GM19035 (cell line): ENCODE measurements at regions not wholly inside any gene's neighbourhood (a gene's known extent, or its start where the extent isn't known, plus 50 kb on each side); places are given as distances from the start of the nearest gene placed in this dataset.

Experiments used
- ATAC-seq: cut with Tn5 transposase; IDR thresholded peaks from one replicate; pipeline ENCODE4 v1.9.1; 2021; ENCODE audit not compliant: unreplicated experiment

- no peak for ATAC-seq
These were observed 388.2 kb downstream of the STIM2 start for GRCh38 chr4:27248829-27249228.

DNA sequence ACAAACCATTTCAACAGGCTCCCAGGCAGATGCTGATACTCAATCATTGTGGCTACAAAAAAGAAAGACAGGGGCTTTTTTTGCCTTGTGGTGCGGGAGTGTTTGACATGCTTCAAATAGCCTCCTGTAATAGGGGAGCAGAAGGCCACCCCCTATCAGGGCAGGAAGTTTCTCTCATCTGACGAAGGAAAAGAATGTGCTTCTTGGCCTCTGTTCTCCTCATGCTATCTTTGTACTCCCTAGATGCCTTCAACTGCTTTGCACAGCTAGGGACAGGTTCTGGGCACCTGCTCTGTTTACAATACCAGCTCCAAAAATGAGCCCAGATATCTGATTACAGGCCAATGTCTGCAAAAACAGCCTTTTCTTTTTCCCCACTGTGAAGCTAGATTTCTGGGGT is 391.1 kb downstream of the STIM2 start:
- no peak for ATAC-seq

- no peak for ATAC-seq
These were observed 406.8 kb downstream of the STIM2 start for GRCh38 chr4:27267339-27267969.

DNA sequence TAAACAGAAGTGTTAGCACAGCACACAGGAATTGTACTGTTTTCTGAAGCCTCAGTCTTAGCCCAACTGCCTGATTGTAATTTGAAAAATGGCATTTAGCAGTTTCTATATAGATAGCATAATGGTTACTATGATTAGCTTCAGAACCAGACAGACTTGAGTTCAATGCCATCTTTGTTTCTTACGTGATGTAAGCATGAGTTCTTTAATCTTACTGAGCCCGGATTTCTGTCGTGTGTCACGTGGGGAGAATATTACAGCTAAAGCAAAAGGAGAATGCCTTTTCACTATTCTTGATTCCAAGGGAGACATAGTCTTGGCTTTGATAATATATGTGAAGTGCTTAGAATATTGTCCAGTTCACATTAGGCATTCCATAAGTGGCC is 407.3 kb downstream of the STIM2 start:
- no peak for ATAC-seq

- no peak for ATAC-seq
These were observed 409.8 kb downstream of the STIM2 start for GRCh38 chr4:27270435-27270834.

DNA sequence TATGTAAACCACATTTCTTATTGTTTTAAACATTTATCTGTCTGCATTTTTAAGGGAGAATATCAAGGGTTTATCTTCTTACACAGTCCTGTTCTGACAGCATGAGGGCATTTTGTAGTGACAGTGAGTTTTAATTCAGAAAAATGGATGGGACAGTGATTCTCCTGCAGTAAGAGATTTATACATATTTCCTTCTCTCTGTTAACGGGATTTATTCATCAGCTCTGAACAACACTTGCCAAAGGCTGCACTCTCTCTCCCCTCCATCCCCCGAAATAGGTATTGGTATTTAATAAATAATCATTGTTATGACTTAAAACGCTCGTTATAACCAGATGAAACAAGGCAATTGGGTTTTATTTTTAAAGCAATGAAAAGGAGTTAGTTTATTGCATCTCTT is 410.9 kb downstream of the STIM2 start:
- ATAC-seq = no peak

DNA sequence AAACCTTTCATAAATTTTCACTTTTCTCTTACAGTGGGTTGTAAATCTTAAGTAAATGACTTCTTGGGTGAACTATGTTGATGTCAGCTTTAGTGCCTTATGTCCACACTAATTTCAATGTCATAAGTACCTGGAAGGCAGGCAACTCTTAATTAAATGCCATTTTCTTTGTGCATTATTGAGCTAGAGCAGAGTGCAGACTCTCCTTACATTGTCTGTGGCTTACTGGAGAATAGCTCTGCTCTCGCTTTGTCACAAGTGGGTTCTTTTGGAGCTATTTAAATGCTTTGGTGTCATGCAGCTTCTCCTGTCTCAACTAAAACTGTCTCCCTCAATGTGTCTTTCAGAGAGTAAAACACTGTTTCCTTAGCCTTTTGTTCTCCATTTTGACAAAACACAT is 411.6 kb downstream of the STIM2 start:
- ATAC-seq = no peak

- no peak for ATAC-seq
These were observed 415.8 kb downstream of the STIM2 start for GRCh38 chr4:27276307-27277073.

GRCh38 chr4:27278615-27279375 is 418.2 kb downstream of the STIM2 start:
- ATAC-seq = no peak

GRCh38 chr4:27288496-27288895 is 427.9 kb downstream of the STIM2 start:
- no peak for ATAC-seq

GRCh38 chr4:27289704-27290103 is 429.1 kb downstream of the STIM2 start:
- no peak for ATAC-seq

- no peak for ATAC-seq
These were observed 433.2 kb downstream of the STIM2 start for GRCh38 chr4:27293831-27294230.

DNA sequence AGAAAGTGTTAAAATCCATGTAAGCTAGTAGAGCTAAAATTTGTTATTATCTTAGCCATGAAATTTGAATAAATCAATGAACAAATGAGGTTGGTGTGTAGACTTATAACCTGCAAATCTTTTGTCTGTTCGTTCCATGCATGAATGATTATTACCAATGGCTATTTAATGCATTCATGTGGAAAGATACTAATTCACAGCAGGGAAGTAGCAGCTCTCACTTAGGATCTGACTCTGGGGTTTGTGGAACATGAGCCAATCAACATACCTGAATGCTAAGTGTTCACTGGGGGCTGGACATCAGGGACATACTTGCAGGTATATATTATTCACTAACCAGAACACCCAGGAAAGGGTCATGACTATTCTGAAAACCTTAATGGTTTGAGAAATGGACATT is 444.1 kb downstream of the STIM2 start:
- no peak for ATAC-seq

GRCh38 chr4:27305246-27305645 is 444.6 kb downstream of the STIM2 start:
- no peak for ATAC-seq

- ATAC-seq = no peak
These were observed 447.7 kb downstream of the STIM2 start for GRCh38 chr4:27308379-27308778.

GRCh38 chr4:27315625-27316024 is 455.0 kb downstream of the STIM2 start:
- ATAC-seq = no peak

- ATAC-seq = no peak
These were observed 455.5 kb downstream of the STIM2 start for GRCh38 chr4:27316176-27316575.

DNA sequence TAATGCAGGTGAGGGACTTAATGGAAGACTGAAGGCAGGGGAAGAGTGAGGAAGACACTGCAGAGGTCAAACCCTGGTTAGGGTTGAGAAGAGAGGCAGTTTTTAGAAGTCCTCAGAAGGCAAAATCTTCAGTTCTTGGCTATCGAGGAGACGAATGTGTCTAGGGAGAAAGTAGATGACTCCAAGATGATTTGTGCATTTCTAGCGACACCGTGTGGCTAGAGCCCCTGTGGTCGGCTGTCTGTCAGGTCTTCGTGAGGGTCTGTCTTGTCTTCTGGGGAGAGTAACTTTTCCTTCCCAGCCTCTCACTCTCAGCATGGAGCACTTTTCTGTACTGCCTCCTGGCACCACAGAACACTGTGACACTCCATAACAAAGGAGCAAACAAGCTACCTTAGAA is 458.1 kb downstream of the STIM2 start:
- no peak for ATAC-seq

- no peak for ATAC-seq
These were observed 466.4 kb downstream of the STIM2 start for GRCh38 chr4:27326991-27327390.

- no peak for ATAC-seq
These were observed 467.0 kb downstream of the STIM2 start for GRCh38 chr4:27327421-27328181.

GRCh38 chr4:27338530-27338929 is 477.9 kb downstream of the STIM2 start:
- no peak for ATAC-seq
